ENCODE measurements at regions not wholly inside any gene's neighbourhood (a gene's known extent, or its start where the extent isn't known, plus 50 kb on each side); places are given as distances from the start of the nearest gene placed in this dataset.

DNA sequence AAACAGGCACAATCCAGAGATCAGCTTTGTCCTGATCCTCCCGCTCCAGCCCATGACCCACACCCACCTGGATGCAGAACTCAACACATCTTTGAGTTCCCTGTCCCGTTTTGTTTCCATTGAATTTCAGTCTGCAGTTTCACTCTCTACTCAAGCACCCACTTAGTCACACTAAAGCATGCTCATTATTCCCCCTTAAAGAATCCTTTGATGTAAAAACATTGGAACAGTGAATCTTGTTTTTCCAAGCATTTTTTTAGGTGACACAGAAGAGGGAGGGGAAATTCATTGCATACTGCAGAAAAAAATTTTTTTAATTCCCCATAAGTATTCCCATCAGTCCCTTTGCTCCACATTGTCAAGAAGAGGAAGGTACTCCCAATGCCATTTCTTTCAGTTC lies 249.7 kb upstream of the TTC29 start:
- TF ChIP-seq EZH2 (IDR thresholded peaks at IDR 0.05; ENCODE audit: low read length) = no peak
- TF ChIP-seq, protein P1, sequence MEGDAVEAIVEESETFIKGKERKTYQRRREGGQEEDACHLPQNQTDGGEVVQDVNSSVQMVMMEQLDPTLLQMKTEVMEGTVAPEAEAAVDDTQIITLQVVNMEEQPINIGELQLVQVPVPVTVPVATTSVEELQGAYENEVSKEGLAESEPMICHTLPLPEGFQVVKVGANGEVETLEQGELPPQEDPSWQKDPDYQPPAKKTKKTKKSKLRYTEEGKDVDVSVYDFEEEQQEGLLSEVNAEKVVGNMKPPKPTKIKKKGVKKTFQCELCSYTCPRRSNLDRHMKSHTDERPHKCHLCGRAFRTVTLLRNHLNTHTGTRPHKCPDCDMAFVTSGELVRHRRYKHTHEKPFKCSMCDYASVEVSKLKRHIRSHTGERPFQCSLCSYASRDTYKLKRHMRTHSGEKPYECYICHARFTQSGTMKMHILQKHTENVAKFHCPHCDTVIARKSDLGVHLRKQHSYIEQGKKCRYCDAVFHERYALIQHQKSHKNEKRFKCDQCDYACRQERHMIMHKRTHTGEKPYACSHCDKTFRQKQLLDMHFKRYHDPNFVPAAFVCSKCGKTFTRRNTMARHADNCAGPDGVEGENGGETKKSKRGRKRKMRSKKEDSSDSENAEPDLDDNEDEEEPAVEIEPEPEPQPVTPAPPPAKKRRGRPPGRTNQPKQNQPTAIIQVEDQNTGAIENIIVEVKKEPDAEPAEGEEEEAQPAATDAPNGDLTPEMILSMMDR (optimal IDR thresholded peaks at IDR 0.05 in 1 of 3, IDR thresholded peaks at IDR 0.05 in 1 of 3, conservative IDR thresholded peaks at IDR 0.05 in 1 of 3; ENCODE audit: extremely low read depth in 1 of 3, insufficient read depth in 2 of 3, low read length in 3 of 3) = no peak
